RKO (cell line): ENCODE measurements at regions not wholly inside any gene's neighbourhood (a gene's known extent, or its start where the extent isn't known, plus 50 kb on each side); places are given as distances from the start of the nearest gene placed in this dataset.
"Not testable (repeated sequence)": the region's sequence is repeated elsewhere in the genome, so short reads cannot be mapped to it uniquely, and the experiment has no call there.

Experiments
- DNase-seq: peaks from one replicate; pipeline ENCODE4 v3.0.0-alpha.2; 2016; ENCODE audit warnings: low spot score

DNA sequence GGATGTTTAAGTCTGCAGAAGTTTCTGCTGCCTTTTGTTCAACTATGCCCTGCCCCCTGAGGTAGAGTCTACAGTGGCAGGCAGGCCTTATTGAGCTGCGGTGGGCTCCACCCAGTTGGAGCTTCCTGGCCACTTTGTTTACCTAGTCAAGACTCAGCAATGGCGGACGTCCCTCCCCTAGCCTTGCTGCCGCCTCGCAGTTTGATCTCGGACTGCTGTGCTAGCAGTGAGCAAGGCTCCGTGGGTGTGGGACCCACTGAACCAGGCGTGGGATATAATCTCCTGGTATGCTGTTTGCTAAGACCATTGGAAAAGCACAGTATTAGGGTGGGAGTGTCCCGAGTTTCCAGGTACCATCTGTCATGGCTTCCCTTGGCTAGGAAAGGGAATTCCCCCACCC, 79.4 kb upstream of the RPS6KA6 start:
- not testable (repeated sequence) for DNase-seq

DNA sequence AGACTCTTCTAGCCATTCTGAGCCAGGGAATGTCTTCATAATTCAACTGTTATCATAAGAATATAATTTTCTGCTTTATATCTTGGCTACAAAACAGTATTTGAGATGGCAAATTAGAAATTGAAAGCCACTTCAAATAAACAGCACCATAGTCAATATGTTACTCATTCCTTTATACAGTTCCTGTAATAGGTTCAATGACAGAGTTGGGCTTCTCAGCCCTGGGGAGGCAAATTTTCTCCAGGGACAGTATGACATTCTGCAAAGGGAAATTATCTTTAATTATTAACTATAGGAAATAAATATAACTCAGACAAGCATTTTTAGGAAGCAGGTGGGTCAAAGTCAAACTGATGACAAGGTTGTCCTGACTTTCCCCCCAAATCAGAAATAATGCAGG, 71.9 kb upstream of the RPS6KA6 start:
- no peak for DNase-seq

DNA sequence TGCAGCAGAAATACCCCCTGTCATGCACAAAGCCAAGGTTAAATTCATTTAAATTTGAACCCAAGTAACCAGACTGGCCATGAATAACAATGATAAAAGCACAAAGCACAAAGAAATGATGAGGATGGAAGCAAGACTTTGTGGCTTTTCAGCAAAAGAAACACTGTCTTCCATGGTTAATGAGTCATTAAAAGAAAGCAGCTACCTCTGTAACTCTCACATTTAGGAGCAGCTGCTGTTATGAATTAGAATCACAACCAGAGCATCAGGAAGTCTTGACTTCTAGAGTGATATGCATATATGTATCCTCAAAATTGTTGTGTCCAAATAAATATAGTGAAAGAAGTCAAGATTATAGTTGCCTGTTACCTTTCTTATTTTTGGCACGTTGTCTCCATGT, 70.7 kb upstream of the RPS6KA6 start:
- no peak for DNase-seq

DNA sequence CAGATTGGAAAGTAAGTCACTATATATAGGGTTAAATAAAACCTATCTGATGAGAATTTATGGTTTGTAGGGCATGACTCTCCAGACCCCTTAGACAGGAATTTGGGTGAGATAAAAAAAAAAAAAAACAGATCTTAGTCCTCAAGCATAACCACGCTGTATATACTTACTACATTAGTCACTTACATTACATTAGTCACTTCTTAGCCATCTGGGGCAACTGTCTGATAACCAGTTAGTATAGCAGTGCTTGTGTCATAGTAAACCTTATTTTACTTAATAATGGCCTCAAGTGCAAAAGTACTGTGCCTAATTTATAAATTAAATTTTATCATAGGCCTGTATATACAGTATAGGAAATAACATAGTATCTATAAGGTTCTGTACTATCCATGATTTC, 60.2 kb upstream of the RPS6KA6 start:
- peak; percentile 66 for DNase-seq

DNA sequence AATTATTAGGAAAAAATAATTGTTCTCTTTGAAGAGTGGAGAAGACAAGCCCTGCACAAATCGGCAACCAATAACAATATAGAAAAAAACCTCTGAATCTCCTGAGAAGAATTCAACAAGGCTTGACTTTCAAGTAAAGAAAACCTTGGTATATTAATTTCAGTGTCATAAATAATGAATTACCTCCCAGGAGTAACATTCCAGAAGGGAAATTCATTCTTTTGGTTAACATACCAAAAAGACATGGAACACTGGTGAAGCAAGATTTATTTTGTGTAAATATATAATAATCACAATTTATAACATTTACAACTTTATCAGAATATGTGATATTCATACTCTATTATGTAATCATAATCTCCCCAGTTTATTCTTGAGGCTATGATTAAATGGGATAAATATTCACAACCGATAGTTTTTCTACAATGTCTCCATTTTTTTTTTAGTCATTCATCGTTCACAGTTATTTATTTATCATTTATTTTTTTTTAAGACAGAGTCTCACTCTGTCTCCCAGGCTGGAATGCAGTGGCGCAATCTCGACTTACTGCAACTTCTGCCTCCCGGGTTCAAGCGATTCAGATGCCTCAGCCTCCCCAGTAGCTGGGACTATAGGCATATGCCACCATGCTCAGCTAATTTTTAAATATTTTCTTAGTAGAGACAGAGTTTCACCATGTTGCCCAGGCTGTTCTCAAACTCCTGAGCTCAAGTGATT, 53.0 kb upstream of the RPS6KA6 start:
- no peak for DNase-seq
